GM23338 (cell line): ENCODE measurements at regions not wholly inside any gene's neighbourhood (a gene's known extent, or its start where the extent isn't known, plus 50 kb on each side); places are given as distances from the start of the nearest gene placed in this dataset.

Experiments
- ATAC-seq: fragments of 200-7000 bp; cut with Tn5 transposase; 3 replicates; pipeline ENCODE4 v1.9.1; 2020
- DNase-seq: peaks from one replicate; pipeline ENCODE4 v3.0.0-alpha.2; 2015; ENCODE audit warnings: low spot score
- H2AFZ ChIP-seq: fragments of 200-600 bp; sonication (generic); 2 replicates; pipeline ENCODE4 v1.8.0; 2016; ENCODE audit warnings: antibody characterized with exemption, mild to moderate bottlenecking, moderate library complexity
- H3F3A ChIP-seq: fragments of 200-600 bp; sonication (generic); replicated peaks from 2 replicates; pipeline ENCODE4 v1.8.0; 2017; ENCODE audit warnings: antibody characterized with exemption, mixed run types, low read depth
- H3K27ac ChIP-seq: fragments of 200-600 bp; sonication (generic); 2 replicates; pipeline ENCODE4 v1.6.1; 2016; ENCODE audit warnings: low read depth
- H3K27me3 ChIP-seq: fragments of 200-600 bp; sonication (generic); 2 replicates; pipeline ENCODE4 v1.8.0; 2016; ENCODE audit warnings: mild to moderate bottlenecking, mixed run types, moderate library complexity; ENCODE audit not compliant: insufficient read depth
- H3K36me3 ChIP-seq: fragments of 200-600 bp; sonication (generic); 2 replicates; pipeline ENCODE4 v1.8.0; 2016; ENCODE audit warnings: mild to moderate bottlenecking; ENCODE audit not compliant: insufficient read depth
- H3K4me1 ChIP-seq: fragments of 200-600 bp; sonication (generic); 2 replicates; pipeline ENCODE4 v1.8.0; 2016; ENCODE audit warnings: mild to moderate bottlenecking, moderate library complexity; ENCODE audit not compliant: insufficient read depth
- H3K4me2 ChIP-seq: fragments of 200-600 bp; sonication (generic); 2 replicates; pipeline ENCODE4 v1.7.1; 2017; ENCODE audit warnings: mixed run types
- H3K4me3 ChIP-seq: fragments of 200-600 bp; sonication (generic); 2 replicates; pipeline ENCODE4 v1.6.1; 2016; ENCODE audit warnings: mixed run types
- H3K79me2 ChIP-seq: fragments of 200-600 bp; sonication (generic); replicated peaks from 2 replicates; pipeline ENCODE4 v1.8.0; 2017; ENCODE audit warnings: mild to moderate bottlenecking; ENCODE audit not compliant: insufficient read depth
- H3K9me2 ChIP-seq: fragments of 200-600 bp; sonication (generic); 2 replicates; pipeline ENCODE4 v1.8.0; 2017; ENCODE audit not compliant: insufficient read depth
- H4K20me1 ChIP-seq: fragments of 200-600 bp; sonication (generic); replicated peaks from 2 replicates; pipeline ENCODE4 v1.8.0; 2017; ENCODE audit warnings: mild to moderate bottlenecking; ENCODE audit not compliant: insufficient read depth
- H3K27ac Mint-ChIP-seq: 2 replicates; pipeline ENCODE4 v1.8.0; 2020; ENCODE audit warnings: inconsistent platforms, mild to moderate bottlenecking, moderate library complexity, mixed read lengths
- H3K27me3 Mint-ChIP-seq: 3 replicates; pipeline ENCODE4 v1.8.0; 2022; ENCODE audit warnings: low read depth, mild to moderate bottlenecking, moderate library complexity, mixed read lengths, inconsistent platforms; ENCODE audit not compliant: insufficient read depth, poor library complexity
- H3K36me3 Mint-ChIP-seq: 3 replicates; pipeline ENCODE4 v1.8.0; 2021; ENCODE audit warnings: low read depth, mild to moderate bottlenecking, inconsistent platforms, moderate library complexity, mixed read lengths
- H3K4me1 Mint-ChIP-seq: 3 replicates; pipeline ENCODE4 v1.8.0; 2020; ENCODE audit warnings: mild to moderate bottlenecking, inconsistent platforms, mixed read lengths
- H3K4me3 Mint-ChIP-seq: 3 replicates; pipeline ENCODE4 v1.8.0; 2021; ENCODE audit warnings: moderate library complexity, mild to moderate bottlenecking, inconsistent platforms, mixed read lengths
- H3K9me3 Mint-ChIP-seq: 3 replicates; pipeline ENCODE4 v1.8.0; 2020; ENCODE audit warnings: moderate library complexity, mild to moderate bottlenecking, inconsistent platforms, mixed read lengths
- CREB1 ChIP-seq: fragments of 250-450 bp; sonication (Bioruptor Pico); IDR thresholded peaks from 2 replicates; pipeline ENCODE4 v1.5.0; 2020; ENCODE audit warnings: low read depth, mild to moderate bottlenecking, moderate library complexity
- ETS1 ChIP-seq: IDR thresholded peaks from 2 replicates; pipeline ENCODE4 v1.6.1; 2016; ENCODE audit warnings: antibody characterized with exemption
- EZH2 ChIP-seq: fragments of 200-600 bp; sonication (generic); IDR thresholded peaks from one replicate; pipeline ENCODE4 v1.8.0; 2017; ENCODE audit warnings: antibody characterized with exemption, mild to moderate bottlenecking, low read depth; ENCODE audit not compliant: unreplicated experiment
- JUNB ChIP-seq: IDR thresholded peaks from one replicate; pipeline ENCODE4 v1.6.1; 2016; ENCODE audit warnings: antibody characterized with exemption; ENCODE audit not compliant: unreplicated experiment
- NANOG ChIP-seq: IDR thresholded peaks from 2 replicates; pipeline ENCODE4 v1.6.1; 2016; ENCODE audit warnings: antibody characterized with exemption, borderline replicate concordance
- POLR2AphosphoS5 ChIP-seq: IDR thresholded peaks from 2 replicates; pipeline ENCODE4 v1.6.1; 2016; ENCODE audit warnings: antibody characterized with exemption, low read depth
- REST ChIP-seq: IDR thresholded peaks from one replicate; pipeline ENCODE4 v1.6.1; 2018; ENCODE audit warnings: antibody characterized with exemption; ENCODE audit not compliant: unreplicated experiment
- STAT1 ChIP-seq: IDR thresholded peaks from one replicate; pipeline ENCODE4 v1.6.1; 2016; ENCODE audit warnings: antibody characterized with exemption; ENCODE audit not compliant: unreplicated experiment
- ZNF114 ChIP-seq: fragments of 250-450 bp; sonication (Bioruptor Pico); IDR thresholded peaks from 2 replicates; pipeline ENCODE4 v1.5.0; 2020; ENCODE audit warnings: mild to moderate bottlenecking, moderate library complexity
- ZNF331 ChIP-seq: fragments of 250-450 bp; sonication (Bioruptor Pico); IDR thresholded peaks from 2 replicates; pipeline ENCODE4 v1.5.0; 2020; ENCODE audit warnings: low read depth, mild to moderate bottlenecking, moderate library complexity
- ZNF462 ChIP-seq: fragments of 250-450 bp; sonication (Bioruptor Pico); IDR thresholded peaks from 2 replicates; pipeline ENCODE4 v1.5.0; 2020; ENCODE audit warnings: mild to moderate bottlenecking, moderate library complexity

GRCh38 chr9:26687421-26687820 is 205.2 kb downstream of the CAAP1 start (continued):
- TF ChIP-seq REST, result no peak
- TF ChIP-seq JUNB, result no peak
- TF ChIP-seq CREB1, result no peak
- TF ChIP-seq ZNF331 (CRISPR knock-in tag), result no peak
- no peak for TF ChIP-seq EZH2

GRCh38 chr9:26685818-26686217 is 206.8 kb downstream of the CAAP1 start:
- Histone ChIP-seq H4K20me1 (no peaks in the 10 kb centered on the region), H3F3A (no peaks in the 10 kb centered on the region), H2AFZ (no peak overlapping the region), H3K27me3 (no peaks in the 10 kb centered on the region), H3K9me2 (no peaks in the 10 kb centered on the region), H3K79me2 (no peaks in the 10 kb centered on the region), H3K36me3 (no peaks in the 10 kb centered on the region), H3K4me2 (no peak overlapping the region), H3K27ac (no peak overlapping the region), H3K4me1 (peaks cover 20% of the 10 kb centered on the region), H3K4me3 (no peak overlapping the region)
- Mint-ChIP-seq H3K4me1 (peaks cover 22% of the 10 kb centered on the region), H3K4me3 (no peak overlapping the region), H3K36me3 (no peaks in the 10 kb centered on the region), H3K27ac (no peak overlapping the region), H3K27me3 (no peaks in the 10 kb centered on the region), H3K9me3 (no peaks in the 10 kb centered on the region)
- ATAC-seq (no peak), DNase-seq (no peak)
- TF ChIP-seq ZNF114 (CRISPR knock-in tag) (no peak), STAT1 (no peak), EZH2 (no peak), ETS1 (no peak), JUNB (no peak), REST (no peak), POLR2AphosphoS5 (no peak), NANOG (no peak), ZNF331 (CRISPR knock-in tag) (no peak), CREB1 (no peak), ZNF462 (CRISPR knock-in tag) (no peak)
